Natural killer cell treated with Interleukin-12 subunit alpha and Interleukin-12 subunit beta and Interleukin-15 and Interleukin-18, amount 100 ng/mL, for 72 hours (primary cell): ENCODE measurements at regions not wholly inside any gene's neighbourhood (a gene's known extent, or its start where the extent isn't known, plus 50 kb on each side); places are given as distances from the start of the nearest gene placed in this dataset.
"Not testable (repeated sequence)": the region's sequence is repeated elsewhere in the genome, so short reads cannot be mapped to it uniquely, and the experiment has no call there.

ENCODE experiments used
- ATAC-seq, 2 donors: fragments of 150-1000 bp; cut with Tn5 transposase in 1 of 2; sonication (Bioruptor Pico), chemical (Tn5 transposase) in 1 of 2; 2 replicates each; pipeline ENCODE4 v1.10.0; 2021
- DNase-seq: peaks from one replicate; pipeline ENCODE4 v3.0.0; 2022; ENCODE audit warnings: low spot score
- H3K27ac Mint-ChIP-seq, 2 donors: 1 replicate in 1 of 2; 2 replicates in 1 of 2; pipeline ENCODE4 v1.8.0; 2022; ENCODE audit warnings: mixed read lengths in 2 of 2, mild to moderate bottlenecking in 1 of 2, moderate library complexity in 1 of 2
- H3K27me3 Mint-ChIP-seq, 2 donors: 1 replicate in 1 of 2; 2 replicates in 1 of 2; pipeline ENCODE4 v1.8.0; 2022; ENCODE audit warnings: mixed read lengths in 2 of 2
- H3K36me3 Mint-ChIP-seq: one replicate; pipeline ENCODE4 v1.8.0; 2022; ENCODE audit warnings: mixed read lengths
- H3K4me1 Mint-ChIP-seq, 2 donors: 1 replicate in 1 of 2; 2 replicates in 1 of 2; pipeline ENCODE4 v1.8.0; 2022; ENCODE audit warnings: low read depth in 2 of 2, mixed read lengths in 2 of 2, mild to moderate bottlenecking in 1 of 2
- H3K4me3 Mint-ChIP-seq: one replicate; pipeline ENCODE4 v1.8.0; 2022; ENCODE audit warnings: mixed read lengths
- H3K9me3 Mint-ChIP-seq: 2 replicates; pipeline ENCODE4 v1.8.0; 2022; ENCODE audit warnings: mixed read lengths

DNA sequence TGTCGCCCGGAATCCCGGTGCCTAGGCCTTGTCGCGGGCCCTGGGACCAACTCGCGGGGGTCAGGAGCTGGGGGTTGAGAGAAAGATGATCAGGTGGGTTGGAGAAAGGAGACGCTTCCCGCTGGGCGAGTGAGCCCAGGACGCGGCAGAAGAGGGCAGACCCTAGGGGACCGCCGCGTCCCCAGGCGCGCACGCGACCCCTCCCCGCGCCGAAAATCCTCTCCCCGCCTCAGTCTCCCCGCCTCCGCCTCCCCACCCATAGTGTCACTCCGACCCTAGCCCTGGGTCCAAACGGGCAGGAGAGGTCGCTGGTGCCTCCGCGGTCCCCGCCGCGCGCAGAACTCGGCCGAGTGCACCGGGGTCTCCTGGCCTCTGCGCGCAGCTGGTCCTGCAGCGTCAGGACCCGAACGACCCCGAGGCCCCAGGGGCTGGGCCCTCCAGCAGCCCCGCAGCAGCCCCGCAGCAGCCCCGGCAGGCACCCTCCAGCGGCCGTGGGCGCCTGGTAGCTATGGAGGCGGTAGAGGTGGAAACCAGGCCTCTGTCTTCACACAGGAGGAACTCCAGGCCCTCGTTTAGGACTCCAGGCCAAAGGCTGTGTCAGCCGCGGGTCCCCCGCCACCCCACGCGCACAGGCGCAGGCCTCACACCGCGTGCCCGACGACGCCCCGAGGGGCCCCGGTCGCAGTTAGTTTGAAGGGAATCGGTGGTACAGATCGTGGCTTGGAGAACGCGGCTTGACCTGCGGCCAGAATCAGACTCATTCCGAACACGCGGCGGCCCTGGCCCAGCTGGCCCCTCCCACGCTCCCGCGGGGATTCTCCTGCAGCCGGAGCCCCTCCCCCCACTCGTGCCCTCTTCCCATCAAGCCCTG is 60.1 kb upstream of the EIF5 start:
- peaks cover 4% of the 10 kb centered on the region for H3K36me3 Mint-ChIP-seq
- DNase-seq (no peak), ATAC-seq (peak; percentile 27 to 36)
- peaks cover 24 to 29% of the 10 kb centered on the region in 2 donors for H3K27me3 Mint-ChIP-seq
- no peaks in the 10 kb centered on the region for H3K9me3 Mint-ChIP-seq
- no peak overlapping the region for H3K4me3 Mint-ChIP-seq
- H3K4me1 Mint-ChIP-seq, result no peaks in the 10 kb centered on the region
- no peak overlapping the region for H3K27ac Mint-ChIP-seq

DNA sequence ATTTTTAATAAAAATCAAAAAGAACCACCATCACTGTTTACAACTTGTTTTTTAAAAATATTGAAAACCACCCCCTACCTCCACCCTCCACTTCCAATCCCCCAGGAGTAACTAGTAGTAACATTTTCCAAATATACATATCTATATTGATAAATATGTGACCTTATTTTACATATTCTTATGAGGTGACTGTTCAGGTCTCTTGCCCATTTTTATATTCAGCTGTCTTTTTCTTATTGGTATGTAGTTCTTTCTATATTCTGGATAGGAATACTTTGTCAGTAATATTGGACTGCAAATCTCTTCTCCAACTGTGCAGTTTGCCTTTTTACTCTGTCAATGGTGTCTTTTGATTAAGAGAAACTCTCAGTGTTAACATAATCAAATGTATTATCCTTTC is 59.0 kb upstream of the EIF5 start:
- Mint-ChIP-seq H3K27ac (no peak overlapping the region), H3K36me3 (peaks cover 4% of the 10 kb centered on the region), H3K4me1 (no peaks in the 10 kb centered on the region), H3K4me3 (no peak overlapping the region), H3K9me3 (no peaks in the 10 kb centered on the region), H3K27me3 (peaks cover 23 to 29% of the 10 kb centered on the region in 2 donors)
- ATAC-seq, result no peak
- no peak for DNase-seq

DNA sequence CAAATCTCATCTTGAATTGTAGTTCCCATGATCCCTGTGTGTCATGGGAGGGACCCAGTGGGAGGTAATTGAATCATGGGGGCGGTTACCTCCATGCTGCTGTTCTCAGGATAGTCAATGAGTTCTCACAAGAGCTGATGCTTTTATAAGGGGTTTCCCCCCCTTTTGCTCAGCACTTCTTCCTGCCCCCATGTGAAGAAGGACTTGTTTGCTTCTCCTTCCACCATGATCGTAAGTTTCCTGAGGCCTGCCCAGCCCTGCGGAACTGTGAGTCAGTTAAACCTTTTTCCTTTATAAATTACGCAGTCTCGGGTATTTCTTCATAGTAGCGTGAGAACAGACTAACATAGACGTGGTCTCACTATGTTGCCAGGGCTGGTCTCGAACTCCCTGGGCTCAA is 56.1 kb upstream of the EIF5 start:
- ATAC-seq, result no peak
- Mint-ChIP-seq H3K27me3 (peaks cover 28 to 31% of the 10 kb centered on the region in 2 donors), H3K36me3 (peaks cover 4% of the 10 kb centered on the region), H3K4me1 (no peaks in the 10 kb centered on the region), H3K4me3 (no peak overlapping the region), H3K27ac (no peak overlapping the region), H3K9me3 (no peaks in the 10 kb centered on the region)
- DNase-seq, result no peak

DNA sequence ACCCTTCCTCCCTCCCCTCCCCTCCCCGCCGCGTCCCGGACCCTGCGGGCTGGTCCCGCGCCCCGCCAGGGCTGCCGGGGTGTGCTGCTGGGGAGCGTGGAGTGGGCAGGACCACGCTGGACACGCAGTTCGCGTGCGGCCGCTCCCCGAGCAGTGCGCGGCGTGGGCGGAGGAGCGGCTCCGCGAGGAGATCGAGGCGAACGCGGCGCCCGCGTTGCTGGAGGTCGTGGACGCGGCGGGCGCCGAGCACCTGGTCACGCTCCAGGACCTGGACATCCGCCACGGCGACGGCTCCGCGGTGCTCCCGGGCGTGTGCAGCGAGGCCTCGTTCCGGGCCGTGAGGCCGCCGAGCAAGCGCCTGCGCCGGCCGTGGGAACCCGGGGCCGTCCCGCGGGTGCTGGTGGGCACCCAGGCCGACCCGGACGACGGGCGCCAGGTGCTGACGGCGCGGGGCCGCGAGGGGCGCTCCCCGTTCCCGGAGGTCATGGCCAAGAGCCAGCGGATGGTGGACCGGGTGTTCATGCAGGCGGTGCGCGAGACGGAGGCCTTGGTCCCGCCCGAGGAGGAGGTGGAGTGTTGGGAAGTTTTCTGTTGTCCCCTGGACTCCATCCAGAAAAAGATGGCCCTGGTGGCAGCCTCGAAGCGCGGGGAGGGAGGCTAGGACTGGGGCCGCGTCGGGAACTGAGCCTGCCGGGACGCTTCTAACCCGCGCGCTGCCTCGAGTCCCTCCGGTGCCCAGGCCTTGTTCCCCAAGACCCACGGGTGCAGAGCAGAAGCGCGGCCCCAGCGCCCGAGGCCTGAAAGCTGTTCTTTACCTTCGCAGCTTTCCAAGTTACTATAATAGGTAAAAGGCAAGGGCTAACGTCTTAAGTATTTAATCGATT is 54.7 kb upstream of the EIF5 start:
- Mint-ChIP-seq H3K27me3 (peaks cover 31 to 36% of the 10 kb centered on the region in 2 donors), H3K4me3 (no peak overlapping the region), H3K4me1 (no peaks in the 10 kb centered on the region), H3K9me3 (no peaks in the 10 kb centered on the region), H3K27ac (no peak overlapping the region), H3K36me3 (peaks cover 4% of the 10 kb centered on the region)
- no peak for ATAC-seq
- no peak for DNase-seq

DNA sequence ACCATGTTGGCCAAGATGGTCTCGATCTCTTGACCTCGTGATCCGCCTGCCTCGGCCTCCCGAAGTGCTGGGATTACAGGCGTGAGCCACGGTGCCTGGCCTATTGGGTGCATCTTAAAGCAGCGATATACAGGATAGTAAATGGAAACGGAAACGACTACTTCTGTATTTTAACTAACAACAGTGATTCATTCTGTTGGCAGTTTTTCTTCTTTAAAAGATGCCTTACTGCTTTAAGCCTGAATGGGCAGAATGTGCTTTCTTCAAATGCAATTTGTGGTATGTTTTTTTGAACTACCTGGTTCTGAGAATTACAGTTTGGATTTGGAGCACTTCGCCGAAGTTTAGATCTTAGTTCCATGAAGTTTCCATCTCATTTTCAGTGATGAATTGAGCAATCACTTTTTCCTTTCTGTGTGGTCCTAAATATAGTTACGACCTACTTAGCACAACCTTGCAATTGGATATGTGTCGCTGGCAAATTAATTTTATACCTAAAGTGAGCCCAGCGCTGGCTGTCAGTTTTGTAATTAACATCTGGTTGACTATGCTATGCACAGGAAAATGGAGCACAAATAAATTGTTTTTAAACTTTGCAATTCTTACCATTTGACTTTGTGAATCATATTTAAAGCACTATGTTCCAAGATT is 53.6 kb upstream of the EIF5 start:
- ATAC-seq (no peak), DNase-seq (no peak)
- Mint-ChIP-seq H3K27ac (no peak overlapping the region), H3K27me3 (peaks cover 33 to 35% of the 10 kb centered on the region in 2 donors), H3K4me3 (no peak overlapping the region), H3K36me3 (no peaks in the 10 kb centered on the region), H3K4me1 (no peaks in the 10 kb centered on the region), H3K9me3 (no peaks in the 10 kb centered on the region)

DNA sequence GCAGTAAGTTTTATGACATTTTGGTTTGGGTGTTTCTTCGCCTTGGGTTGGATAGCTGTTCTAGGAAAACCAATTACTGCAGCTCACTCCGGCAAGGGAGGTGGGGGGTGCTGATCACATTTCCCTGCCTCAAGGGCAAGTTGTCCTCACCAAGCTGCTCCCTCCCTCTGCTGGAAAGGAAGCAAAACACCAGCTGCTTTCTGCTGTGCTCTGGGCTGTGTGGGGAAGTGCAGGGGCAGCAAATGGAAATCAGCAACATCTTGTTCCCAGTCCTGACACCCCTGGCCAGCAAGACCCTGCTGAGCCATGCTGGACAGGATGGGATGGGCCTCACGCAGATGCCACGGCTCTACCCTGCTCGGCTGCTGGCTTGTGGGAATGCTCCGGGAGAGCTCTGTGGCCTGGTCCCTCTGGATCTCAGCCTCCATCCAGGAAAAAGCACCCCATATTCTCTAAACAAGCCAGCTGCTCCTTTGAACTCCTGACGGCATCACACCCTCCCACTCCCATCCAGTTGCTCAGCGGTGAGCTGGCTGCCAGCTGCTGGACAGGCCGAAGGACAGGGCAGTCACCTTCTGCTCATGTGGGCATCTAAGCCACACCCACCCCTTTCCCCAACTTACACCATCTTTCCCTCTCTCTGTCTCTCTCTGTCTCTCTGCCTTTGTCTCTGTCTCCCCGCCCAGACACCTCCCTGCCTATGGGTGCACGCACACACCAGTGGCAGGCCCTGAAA is 52.4 kb upstream of the EIF5 start:
- no peak overlapping the region for H3K4me3 Mint-ChIP-seq
- H3K4me1 Mint-ChIP-seq, result no peaks in the 10 kb centered on the region
- H3K27ac Mint-ChIP-seq, result no peak overlapping the region
- DNase-seq, result no peak
- no peak for ATAC-seq
- H3K9me3 Mint-ChIP-seq, result no peaks in the 10 kb centered on the region
- H3K27me3 Mint-ChIP-seq, result peaks cover 36 to 38% of the 10 kb centered on the region in 2 donors
- H3K36me3 Mint-ChIP-seq, result no peaks in the 10 kb centered on the region

DNA sequence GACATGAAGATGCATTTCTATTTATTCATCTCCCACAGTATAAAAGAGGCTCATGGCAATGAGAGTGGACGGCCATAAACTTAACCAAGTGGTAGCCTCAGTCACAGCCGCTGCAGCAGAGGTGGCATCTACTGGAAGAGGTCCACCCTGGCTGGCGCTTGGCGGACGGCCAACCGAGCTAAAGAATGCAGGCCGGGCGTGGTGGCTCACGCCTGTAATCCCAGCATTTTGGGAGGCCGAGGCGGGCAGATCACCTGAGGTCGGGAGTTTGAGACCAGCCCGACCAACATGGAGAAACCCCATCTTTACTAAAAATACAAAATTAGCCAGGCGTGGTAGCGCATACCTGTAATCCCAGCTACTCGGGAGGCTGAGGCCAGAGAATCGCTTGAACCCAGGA is 51.7 kb upstream of the EIF5 start:
- H3K9me3 Mint-ChIP-seq, H3K27ac Mint-ChIP-seq, ATAC-seq, H3K36me3 Mint-ChIP-seq, DNase-seq, H3K4me3 Mint-ChIP-seq, H3K4me1 Mint-ChIP-seq: not testable (repeated sequence)
- H3K27me3 Mint-ChIP-seq, result peaks cover 37 to 38% of the 10 kb centered on the region in 2 donors

DNA sequence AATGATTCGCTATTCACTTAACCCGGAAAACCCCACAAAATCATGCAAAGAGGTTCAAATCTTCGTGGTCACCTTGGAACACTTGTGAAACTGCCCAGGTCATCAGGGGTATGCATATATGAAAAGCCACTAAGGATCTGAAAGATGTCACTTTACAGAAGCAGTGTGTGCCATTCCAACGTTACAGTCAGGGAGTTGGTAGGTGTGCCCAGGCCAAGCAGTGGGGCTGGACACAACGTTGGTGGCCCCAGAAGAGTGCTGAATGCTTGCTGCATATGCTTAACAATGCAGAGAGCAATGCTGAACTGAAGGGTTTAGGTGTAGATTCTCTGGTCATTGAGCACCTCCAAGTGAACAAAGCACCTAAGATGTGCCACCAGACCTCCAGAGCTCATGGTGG is 51.1 kb upstream of the EIF5 start:
- Mint-ChIP-seq H3K36me3 (no peaks in the 10 kb centered on the region), H3K4me3 (no peak overlapping the region), H3K27ac (no peak overlapping the region), H3K27me3 (peaks cover 38 to 39% of the 10 kb centered on the region in 2 donors), H3K9me3 (no peaks in the 10 kb centered on the region), H3K4me1 (no peaks in the 10 kb centered on the region)
- ATAC-seq (no peak), DNase-seq (no peak)

DNA sequence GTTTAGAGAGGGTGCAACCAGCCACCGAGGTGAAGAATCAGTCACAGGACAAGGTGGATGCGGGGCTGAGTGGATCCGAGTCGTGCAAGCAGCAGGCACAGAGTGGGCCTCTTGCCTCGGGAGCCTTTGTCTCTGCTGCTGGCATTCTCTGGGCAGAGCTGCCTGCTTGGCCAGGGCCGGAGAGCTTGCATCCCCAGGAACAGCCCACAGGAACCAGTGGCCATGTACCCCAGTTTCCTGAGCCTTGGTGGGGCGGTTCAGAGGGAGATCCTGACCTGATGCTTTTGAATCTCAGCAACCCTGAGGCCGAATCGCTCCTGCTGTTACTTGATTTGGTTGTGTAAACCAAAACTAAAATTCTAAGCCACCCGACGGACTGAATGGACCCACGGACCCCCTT is 50.1 kb upstream of the EIF5 start:
- no peak for ATAC-seq
- no peak for DNase-seq
- Mint-ChIP-seq H3K27ac (no peak overlapping the region), H3K9me3 (no peaks in the 10 kb centered on the region), H3K36me3 (no peaks in the 10 kb centered on the region), H3K4me1 (no peaks in the 10 kb centered on the region), H3K27me3 (peaks cover 41 to 47% of the 10 kb centered on the region in 2 donors), H3K4me3 (no peak overlapping the region)
